HEK293 (cell line): ENCODE measurements at regions not wholly inside any gene's neighbourhood (a gene's known extent, or its start where the extent isn't known, plus 50 kb on each side); places are given as distances from the start of the nearest gene placed in this dataset.

Source experiments
- CTCF ChIA-PET: fragments of 350-600 bp; formaldehyde crosslinking; extraction: SDS; loops from one replicate; lab custom pipeline; 2021; ENCODE audit warnings: antibody characterized with exemption; lab: Yijun Ruan, JAX
- POLR2A ChIA-PET: fragments of 300-600 bp; formaldehyde crosslinking; extraction: SDS; loops from one replicate; lab custom pipeline; 2020; ENCODE audit warnings: antibody characterized with exemption, inconsistent platforms; lab: Yijun Ruan, JAX
- H3K27ac ChIP-seq: fragments of 200-500 bp; sonication (Bioruptor generic); 2 replicates; pipeline ENCODE4 v1.5.1; 2014; ENCODE audit warnings: low read depth, low read length, control low read depth, inconsistent platforms; ENCODE audit errors: extremely low read depth
- H3K36me3 ChIP-seq, 2 experiments: fragments of 200-500 bp in 1 of 2; sonication (Bioruptor generic) in 1 of 2; 1 replicate in 1 of 2; 2 replicates in 1 of 2; pipeline ENCODE4 v1.5.1; 2014 to 2017; ENCODE audit warnings: inconsistent platforms in 2 of 2, low read length in 2 of 2; ENCODE audit not compliant: control insufficient read depth in 2 of 2, insufficient read depth in 1 of 2
- H3K4me1 ChIP-seq: fragments of 200-500 bp; sonication (Bioruptor generic); 2 replicates; pipeline ENCODE4 v1.5.1; 2014; ENCODE audit warnings: mild to moderate bottlenecking, low read length, inconsistent platforms; ENCODE audit not compliant: control insufficient read depth, insufficient read depth
- H3K4me3 ChIP-seq: 2 replicates; pipeline ENCODE4 v1.5.1; 2011; ENCODE audit warnings: low read depth, mild to moderate bottlenecking, control low read depth, low read length, moderate library complexity
- H3K9me3 ChIP-seq: fragments of 200-500 bp; sonication (Bioruptor generic); 2 replicates; pipeline ENCODE4 v1.5.1; 2014; ENCODE audit warnings: low read depth, low read length, inconsistent platforms; ENCODE audit not compliant: control insufficient read depth, insufficient read depth
- ATF2 ChIP-seq: fragments of 450-650 bp; formaldehyde crosslinking; IDR thresholded peaks from 2 replicates; pipeline ENCODE4 v1.5.1; 2016; ENCODE audit warnings: missing biosample characterization, missing genetic modification characterization, low read depth
- BCL11A ChIP-seq: fragments of 450-650 bp; formaldehyde crosslinking; IDR thresholded peaks from 2 replicates; pipeline ENCODE4 v1.5.1; 2016; ENCODE audit warnings: low read depth, missing biosample characterization, missing genetic modification characterization
- CTCF ChIP-seq: fragments of 450-650 bp; formaldehyde crosslinking; IDR thresholded peaks from 2 replicates; pipeline ENCODE4 v1.5.1; 2016; ENCODE audit warnings: missing biosample characterization, missing genetic modification characterization
- ELK4 ChIP-seq: IDR thresholded peaks from 2 replicates; pipeline ENCODE4 v1.6.1; 2011; ENCODE audit warnings: mild to moderate bottlenecking, low read depth, low read length, borderline replicate concordance
- GLIS1 ChIP-seq: fragments of 450-650 bp; formaldehyde crosslinking; IDR thresholded peaks from 2 replicates; pipeline ENCODE4 v1.5.1; 2016; ENCODE audit warnings: missing biosample characterization, missing genetic modification characterization
- INSM2 ChIP-seq: fragments of 450-650 bp; formaldehyde crosslinking; IDR thresholded peaks from 2 replicates; pipeline ENCODE4 v1.5.1; 2016; ENCODE audit warnings: missing biosample characterization, missing genetic modification characterization
- KLF7 ChIP-seq: fragments of 450-650 bp; formaldehyde crosslinking; IDR thresholded peaks from 2 replicates; pipeline ENCODE4 v1.5.1; 2016; ENCODE audit warnings: missing biosample characterization, missing genetic modification characterization, borderline replicate concordance
- PRDM4 ChIP-seq: fragments of 450-650 bp; formaldehyde crosslinking; IDR thresholded peaks from 2 replicates; pipeline ENCODE4 v1.5.1; 2017; ENCODE audit warnings: missing biosample characterization, missing genetic modification characterization
- RBAK ChIP-seq: fragments of 450-650 bp; formaldehyde crosslinking; IDR thresholded peaks from 2 replicates; pipeline ENCODE4 v1.5.1; 2016; ENCODE audit warnings: missing biosample characterization, missing genetic modification characterization
- SCRT2 ChIP-seq: fragments of 450-650 bp; formaldehyde crosslinking; IDR thresholded peaks from 2 replicates; pipeline ENCODE4 v1.5.1; 2016; ENCODE audit warnings: missing biosample characterization, missing genetic modification characterization
- WT1 ChIP-seq: fragments of 450-650 bp; formaldehyde crosslinking; IDR thresholded peaks from 2 replicates; pipeline ENCODE4 v1.5.1; 2016; ENCODE audit warnings: missing biosample characterization, missing genetic modification characterization
- ZNF138 ChIP-seq: fragments of 450-650 bp; formaldehyde crosslinking; IDR thresholded peaks from 2 replicates; pipeline ENCODE4 v1.5.1; 2016; ENCODE audit warnings: missing biosample characterization, missing genetic modification characterization, borderline replicate concordance
- ZNF184 ChIP-seq: fragments of 450-650 bp; IDR thresholded peaks from 2 replicates; pipeline ENCODE4 v1.5.1; 2018; ENCODE audit warnings: missing biosample characterization, mild to moderate bottlenecking, missing genetic modification characterization
- ZNF26 ChIP-seq: fragments of 450-650 bp; formaldehyde crosslinking; IDR thresholded peaks from 2 replicates; pipeline ENCODE4 v1.5.1; 2016; ENCODE audit warnings: missing biosample characterization, missing genetic modification characterization
- ZNF350 ChIP-seq: fragments of 450-650 bp; formaldehyde crosslinking; IDR thresholded peaks from 2 replicates; pipeline ENCODE4 v1.5.0; 2017; ENCODE audit warnings: missing biosample characterization, mild to moderate bottlenecking, missing genetic modification characterization
- ZNF513 ChIP-seq: fragments of 450-650 bp; IDR thresholded peaks from 2 replicates; pipeline ENCODE4 v1.5.1; 2018; ENCODE audit warnings: missing biosample characterization, missing genetic modification characterization
- ZNF544 ChIP-seq: fragments of 450-650 bp; formaldehyde crosslinking; IDR thresholded peaks from 2 replicates; pipeline ENCODE4 v1.5.0; 2017; ENCODE audit warnings: missing biosample characterization, missing genetic modification characterization
- ZNF571 ChIP-seq: fragments of 450-650 bp; formaldehyde crosslinking; IDR thresholded peaks from 2 replicates; pipeline ENCODE4 v1.5.0; 2017; ENCODE audit warnings: missing biosample characterization, missing genetic modification characterization
- ZNF664 ChIP-seq: fragments of 450-650 bp; formaldehyde crosslinking; IDR thresholded peaks from 2 replicates; pipeline ENCODE4 v1.5.1; 2016; ENCODE audit warnings: missing biosample characterization, missing genetic modification characterization
- ZNF785 ChIP-seq: fragments of 450-650 bp; formaldehyde crosslinking; IDR thresholded peaks from 2 replicates; pipeline ENCODE4 v1.5.1; 2016; ENCODE audit warnings: missing biosample characterization, missing genetic modification characterization

GRCh38 chr3:86792316-86792715 lies 198.6 kb downstream of the VGLL3 start:
- POLR2A ChIA-PET, result no interaction called here
- H3K27ac ChIP-seq, result no peak overlapping the region
- H3K9me3 ChIP-seq, result no peaks in the 10 kb centered on the region
- CTCF ChIA-PET, result no interaction called here
- TF ChIP-seq SCRT2 (tag by site-specific recombination) (no peak), ZNF350 (tag by site-specific recombination) (no peak), KLF7 (tag by site-specific recombination) (no peak), ZNF664 (tag by site-specific recombination) (no peak), ZNF544 (tag by site-specific recombination) (no peak), ZNF785 (tag by site-specific recombination) (no peak), RBAK (tag by site-specific recombination) (no peak)
- no peak overlapping the region for H3K4me3 ChIP-seq
- H3K36me3 ChIP-seq, result no peaks in the 10 kb centered on the region
- H3K4me1 ChIP-seq, result no peaks in the 10 kb centered on the region

- Histone ChIP-seq H3K4me1 (no peaks in the 10 kb centered on the region), H3K36me3 (no peaks in the 10 kb centered on the region), H3K4me3 (no peak overlapping the region), H3K9me3 (no peaks in the 10 kb centered on the region), H3K27ac (no peak overlapping the region)
- ChIA-PET POLR2A (interaction anchor here (0.5 kb wide), 1 partner anchor 286 kb away, joined by 3 read pairs; no protein-coding TSS in a partner anchor), CTCF (interaction anchor here (0.6 kb wide), 1 partner anchor 438 kb away, joined by 3 read pairs; no protein-coding TSS in a partner anchor)
- TF ChIP-seq BCL11A (tag by site-specific recombination) (no peak), ZNF26 (no peak), ZNF513 (tag by site-specific recombination) (no peak), GLIS1 (no peak), ATF2 (tag by site-specific recombination) (no peak)
Measured at GRCh38 chr3:86790884-86791549, 199.9 kb downstream of the VGLL3 start.

GRCh38 chr3:86788371-86788770 lies 202.6 kb downstream of the VGLL3 start:
- Histone ChIP-seq H3K4me1 (no peaks in the 10 kb centered on the region), H3K36me3 (no peaks in the 10 kb centered on the region), H3K9me3 (no peaks in the 10 kb centered on the region), H3K4me3 (no peak overlapping the region), H3K27ac (no peak overlapping the region)
- POLR2A ChIA-PET, result no interaction called here
- CTCF ChIA-PET, result no interaction called here
- TF ChIP-seq ELK4 (no peak), ZNF138 (tag by site-specific recombination) (no peak), ZNF184 (tag by site-specific recombination) (no peak), PRDM4 (tag by site-specific recombination) (no peak), ZNF571 (no peak), CTCF (no peak), WT1 (tag by site-specific recombination) (no peak), INSM2 (tag by site-specific recombination) (no peak)
